ENCODE measurements at regions not wholly inside any gene's neighbourhood (a gene's known extent, or its start where the extent isn't known, plus 50 kb on each side); places are given as distances from the start of the nearest gene placed in this dataset.
A peak's percentile ranks its signal among the peaks of the same experiment; 100 is the strongest.

DNA sequence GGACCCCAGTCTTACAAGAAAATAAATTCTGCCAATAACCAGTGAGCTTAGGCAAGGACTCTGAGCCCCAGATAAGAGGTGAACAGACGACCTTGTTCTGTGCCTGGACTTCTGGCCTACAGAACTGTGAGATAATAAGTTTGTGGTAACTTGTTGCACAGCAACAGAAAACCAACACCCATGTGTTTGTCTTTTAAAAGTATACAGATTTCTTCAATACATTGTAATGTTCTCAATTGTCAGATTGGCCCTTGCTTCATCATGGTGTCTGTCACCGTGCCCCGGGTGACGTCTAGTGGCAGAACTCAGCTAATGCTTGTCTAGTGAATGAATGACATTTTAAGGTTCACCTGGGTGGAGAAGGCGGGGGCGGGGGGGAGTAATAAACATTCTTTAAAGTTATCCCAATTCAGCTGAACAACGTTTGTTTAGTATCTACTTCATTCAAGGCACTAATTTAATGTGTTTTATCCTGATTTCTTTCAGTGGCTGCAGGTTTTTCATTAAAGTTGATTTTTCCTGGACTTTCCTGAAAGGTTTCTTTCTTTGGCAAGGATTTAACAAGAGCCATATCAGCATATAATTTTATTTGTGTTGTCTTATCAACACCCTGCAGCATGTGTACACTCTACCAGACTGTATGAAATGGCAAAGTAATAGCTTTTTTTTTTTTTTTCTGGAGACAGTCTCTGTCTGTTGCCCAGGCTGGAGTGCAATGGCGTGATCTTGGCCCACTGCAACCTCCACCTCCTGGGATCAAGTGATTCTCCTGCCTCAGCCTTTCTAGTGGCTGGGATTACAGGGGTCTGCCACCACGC, 123.8 kb upstream of the DLX2 start:
- no peak for DNase-seq (ENCODE audit: low read depth)
- in situ Hi-C loops (cut with HindIII; ENCODE audit: low pct_unique_long_range_greater_than_20kb, low sequenced_read_pairs): no loop called here

DNA sequence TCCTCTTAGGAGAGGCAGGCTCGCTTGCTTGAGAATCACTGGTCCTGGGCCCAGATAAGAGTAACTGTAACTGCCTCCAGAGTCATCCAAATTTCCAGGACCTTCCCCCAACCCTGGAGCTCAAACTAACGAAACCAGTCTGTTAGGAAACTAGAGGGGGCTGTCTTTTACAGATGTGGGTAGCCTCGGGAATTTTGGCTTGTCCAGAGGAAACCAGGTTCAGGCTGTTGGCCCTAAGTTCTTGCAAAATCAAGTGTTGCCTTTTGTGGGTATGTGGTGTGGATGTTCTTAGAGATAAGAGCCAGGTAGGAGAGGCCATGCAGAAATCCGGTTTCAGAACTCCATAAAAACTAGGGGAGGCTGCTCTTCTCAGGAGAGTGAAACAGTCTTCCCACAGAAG, 125.0 kb upstream of the DLX2 start:
- in situ Hi-C loops (cut with HindIII; ENCODE audit: low pct_unique_long_range_greater_than_20kb, low sequenced_read_pairs): no loop called here
- DNase-seq (ENCODE audit: low read depth): no peak

DNA sequence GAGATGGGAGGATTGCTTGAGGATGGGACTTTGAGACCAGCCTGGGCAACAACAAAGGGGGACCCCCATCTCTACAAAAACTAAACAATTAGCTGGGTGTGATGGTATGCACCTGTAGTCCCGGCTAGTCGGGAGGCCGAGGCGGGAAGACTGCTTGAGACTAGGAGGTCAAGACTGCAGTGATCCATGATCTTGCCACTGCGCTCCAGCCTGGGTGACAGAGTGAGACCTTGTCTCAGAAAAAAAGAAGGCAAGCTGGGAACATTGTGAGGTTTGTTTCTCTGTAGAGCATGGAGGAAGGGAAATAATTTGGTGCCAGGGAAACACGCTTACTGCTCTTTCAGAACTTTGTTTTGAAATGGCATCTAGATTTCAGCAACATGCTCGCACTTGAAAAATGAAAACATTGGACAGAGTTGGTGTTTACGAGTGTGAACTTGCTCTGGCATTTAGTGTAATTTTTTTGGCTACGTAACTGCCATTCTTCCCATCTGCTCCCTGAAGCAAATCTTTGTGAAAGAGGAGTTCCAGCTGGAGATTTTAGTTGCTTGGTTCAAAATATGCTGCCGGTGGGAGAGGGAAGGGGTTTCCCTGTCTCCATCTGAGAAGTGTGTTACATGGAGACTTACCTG, 125.6 kb upstream of the DLX2 start:
- in situ Hi-C loops (cut with HindIII; ENCODE audit: low pct_unique_long_range_greater_than_20kb, low sequenced_read_pairs): no loop called here
- DNase-seq (ENCODE audit: low read depth): no peak

DNA sequence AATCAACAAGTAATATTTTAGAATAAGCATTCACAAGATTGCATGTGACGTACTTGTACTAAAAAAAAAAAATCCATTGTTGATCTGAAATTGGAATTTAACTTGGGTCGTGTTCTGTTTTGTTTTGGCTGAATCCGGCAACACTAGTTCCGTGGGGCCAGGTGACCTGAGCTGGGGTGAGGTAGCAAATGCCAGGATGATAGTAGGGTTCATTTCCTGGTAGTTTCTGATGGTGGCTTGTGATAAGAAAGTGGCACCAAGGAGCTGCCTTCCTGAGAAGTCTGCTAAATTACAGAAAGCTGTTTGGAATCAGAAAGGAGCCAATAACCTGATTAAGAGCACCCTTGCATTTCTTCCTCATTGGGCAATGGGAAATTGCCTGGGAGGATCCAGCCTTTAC, 126.4 kb upstream of the DLX2 start:
- no peak for DNase-seq (ENCODE audit: low read depth)
- in situ Hi-C loops (cut with HindIII; ENCODE audit: low pct_unique_long_range_greater_than_20kb, low sequenced_read_pairs): no loop called here

DNA sequence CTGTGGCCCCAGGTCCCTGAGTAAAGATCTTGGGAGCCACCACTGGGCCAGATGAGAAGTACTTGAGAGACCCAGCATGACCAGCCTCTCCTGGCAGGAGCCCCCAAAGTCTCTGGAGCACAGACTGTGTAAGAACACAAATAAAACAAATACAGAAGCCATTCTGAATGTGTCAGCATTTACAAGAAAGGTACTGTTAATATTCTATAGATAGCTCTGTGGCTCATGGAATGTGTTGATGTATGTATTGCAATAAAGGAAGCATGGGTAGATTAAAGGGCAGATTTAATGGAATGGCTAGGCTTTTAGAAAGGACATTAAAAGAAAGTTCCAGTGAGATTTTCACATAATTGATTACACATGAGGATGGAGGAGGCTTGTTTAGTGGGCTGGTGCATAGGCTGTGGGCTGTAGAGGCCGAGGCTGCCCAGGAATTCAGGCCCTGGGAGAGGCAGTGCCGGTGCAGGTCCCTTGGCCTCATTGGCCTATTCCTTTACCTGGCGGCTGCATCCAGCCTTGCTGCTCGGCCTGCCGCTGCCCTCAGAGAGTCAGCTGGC, 127.7 kb upstream of the DLX2 start:
- in situ Hi-C loops (cut with HindIII; ENCODE audit: low pct_unique_long_range_greater_than_20kb, low sequenced_read_pairs): no loop called here
- DNase-seq (ENCODE audit: low read depth): no peak

DNA sequence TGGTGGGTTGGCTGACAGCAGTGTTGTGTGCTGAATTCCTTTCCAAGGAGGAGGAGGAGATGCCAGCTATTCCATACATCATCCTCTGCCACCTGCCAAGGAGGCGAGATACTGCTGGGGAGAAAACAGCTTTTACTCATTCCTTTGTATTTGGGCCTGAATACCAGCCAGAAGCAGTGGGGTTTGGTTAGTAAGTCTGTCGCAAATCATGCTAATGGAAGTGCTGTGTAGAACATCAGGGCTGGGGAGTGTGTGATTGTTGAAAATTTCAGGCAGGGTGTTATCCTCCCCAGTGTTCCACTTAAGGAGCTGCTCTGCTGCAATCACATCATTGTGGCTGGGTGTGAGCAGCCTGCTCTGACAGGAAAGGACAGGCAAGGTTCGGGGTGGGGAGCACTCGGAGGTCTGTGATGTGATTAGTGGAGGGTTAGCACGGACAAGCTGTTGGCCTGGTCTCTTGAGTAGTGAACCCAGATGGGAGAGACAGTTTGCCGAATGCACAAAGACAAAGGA, 128.2 kb upstream of the DLX2 start:
- in situ Hi-C loops (cut with HindIII; ENCODE audit: low pct_unique_long_range_greater_than_20kb, low sequenced_read_pairs): no loop called here
- no peak for DNase-seq (ENCODE audit: low read depth)

DNA sequence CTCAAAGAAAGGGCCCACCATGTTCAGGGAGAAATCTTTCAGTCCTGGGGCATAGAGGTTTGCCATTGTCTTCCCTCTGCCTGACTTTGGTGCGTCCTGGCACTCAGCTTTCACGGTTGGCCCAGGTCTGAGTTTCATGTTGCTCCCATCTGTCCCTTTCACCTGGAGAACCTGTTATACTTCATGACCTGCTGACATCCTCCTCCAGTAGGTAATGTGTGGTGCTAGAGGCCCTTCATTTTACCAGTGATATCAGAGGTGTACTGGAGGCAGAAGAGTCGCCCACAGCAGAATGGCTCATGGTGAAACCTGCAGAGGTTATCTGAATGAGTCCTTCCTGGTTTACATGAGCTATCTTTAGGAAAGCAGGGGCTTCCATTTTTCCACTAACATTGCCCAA, 128.8 kb upstream of the DLX2 start:
- no peak for DNase-seq (ENCODE audit: low read depth)
- in situ Hi-C loops (cut with HindIII; ENCODE audit: low pct_unique_long_range_greater_than_20kb, low sequenced_read_pairs): no loop called here

DNA sequence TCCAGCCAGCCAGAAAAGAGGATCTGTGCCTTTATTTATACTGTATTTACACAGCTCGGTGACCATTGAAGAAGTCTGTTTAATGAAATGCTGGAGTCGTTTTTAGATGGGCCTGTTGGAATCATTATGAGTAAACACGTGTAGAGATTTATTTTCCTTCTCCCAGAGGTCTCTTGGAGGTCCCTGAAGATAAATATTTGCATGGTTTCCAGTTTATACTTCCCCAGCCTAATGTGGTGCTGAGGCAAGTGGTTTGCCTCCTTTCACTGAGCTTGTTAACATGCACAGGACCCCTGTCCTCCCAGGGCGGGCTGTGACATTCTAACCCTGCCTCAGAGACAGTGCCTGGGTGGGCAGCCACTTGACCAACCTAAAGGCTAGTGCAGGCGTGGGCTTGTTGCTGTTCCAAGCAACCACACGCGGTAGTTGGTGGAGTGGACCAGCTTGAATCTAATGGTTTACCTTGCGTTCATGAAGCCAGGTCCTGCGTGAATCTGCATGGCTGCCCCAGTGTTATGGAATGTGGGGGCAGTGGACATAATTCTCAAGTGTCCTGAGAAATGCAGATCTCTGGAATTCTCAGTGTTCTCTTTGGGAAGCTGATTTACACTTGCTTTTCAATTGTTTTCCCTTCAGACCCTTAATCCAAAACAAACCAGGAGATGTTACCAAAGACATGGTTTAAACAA, 130.2 kb upstream of the DLX2 start:
- DNase-seq (ENCODE audit: low read depth): no peak
- in situ Hi-C loops (cut with HindIII; ENCODE audit: low pct_unique_long_range_greater_than_20kb, low sequenced_read_pairs): no loop called here

DNA sequence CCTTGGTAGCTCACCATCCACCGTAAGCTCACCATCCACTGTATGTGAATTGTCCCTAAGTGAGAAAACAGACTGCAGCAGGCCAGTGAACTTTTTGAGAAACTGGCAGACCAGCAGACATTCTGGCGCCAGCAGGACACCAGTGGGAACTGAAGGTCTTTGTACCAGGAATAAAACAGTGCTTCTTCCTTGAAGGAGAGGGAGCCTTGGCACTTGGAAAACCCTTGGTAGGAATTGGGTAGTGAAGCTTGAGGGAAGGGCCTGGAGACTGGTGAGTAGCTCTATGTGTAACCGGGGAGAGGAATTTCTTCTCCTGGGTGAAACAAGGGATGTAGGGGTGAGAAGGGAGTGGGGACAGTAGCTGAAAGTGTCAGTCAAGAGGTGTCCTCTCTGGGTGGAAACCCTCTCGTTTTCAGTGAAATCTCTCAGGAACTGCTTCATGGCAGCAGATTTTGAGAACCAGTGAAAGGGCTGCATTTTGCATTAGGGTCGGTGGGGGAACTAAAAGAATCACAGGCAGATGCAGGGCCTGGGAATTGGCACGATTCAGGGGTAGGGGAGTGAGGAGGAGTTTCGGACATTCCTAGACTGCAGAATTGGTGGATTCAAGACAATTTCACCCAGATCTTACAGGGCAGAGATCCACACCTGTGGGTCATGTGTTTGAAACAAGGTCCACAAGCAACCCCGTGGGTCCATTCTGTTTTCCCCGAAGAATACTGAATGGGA, 131.5 kb upstream of the DLX2 start:
- in situ Hi-C loops (cut with HindIII; ENCODE audit: low pct_unique_long_range_greater_than_20kb, low sequenced_read_pairs): no loop called here
- DNase-seq (ENCODE audit: low read depth): no peak

DNA sequence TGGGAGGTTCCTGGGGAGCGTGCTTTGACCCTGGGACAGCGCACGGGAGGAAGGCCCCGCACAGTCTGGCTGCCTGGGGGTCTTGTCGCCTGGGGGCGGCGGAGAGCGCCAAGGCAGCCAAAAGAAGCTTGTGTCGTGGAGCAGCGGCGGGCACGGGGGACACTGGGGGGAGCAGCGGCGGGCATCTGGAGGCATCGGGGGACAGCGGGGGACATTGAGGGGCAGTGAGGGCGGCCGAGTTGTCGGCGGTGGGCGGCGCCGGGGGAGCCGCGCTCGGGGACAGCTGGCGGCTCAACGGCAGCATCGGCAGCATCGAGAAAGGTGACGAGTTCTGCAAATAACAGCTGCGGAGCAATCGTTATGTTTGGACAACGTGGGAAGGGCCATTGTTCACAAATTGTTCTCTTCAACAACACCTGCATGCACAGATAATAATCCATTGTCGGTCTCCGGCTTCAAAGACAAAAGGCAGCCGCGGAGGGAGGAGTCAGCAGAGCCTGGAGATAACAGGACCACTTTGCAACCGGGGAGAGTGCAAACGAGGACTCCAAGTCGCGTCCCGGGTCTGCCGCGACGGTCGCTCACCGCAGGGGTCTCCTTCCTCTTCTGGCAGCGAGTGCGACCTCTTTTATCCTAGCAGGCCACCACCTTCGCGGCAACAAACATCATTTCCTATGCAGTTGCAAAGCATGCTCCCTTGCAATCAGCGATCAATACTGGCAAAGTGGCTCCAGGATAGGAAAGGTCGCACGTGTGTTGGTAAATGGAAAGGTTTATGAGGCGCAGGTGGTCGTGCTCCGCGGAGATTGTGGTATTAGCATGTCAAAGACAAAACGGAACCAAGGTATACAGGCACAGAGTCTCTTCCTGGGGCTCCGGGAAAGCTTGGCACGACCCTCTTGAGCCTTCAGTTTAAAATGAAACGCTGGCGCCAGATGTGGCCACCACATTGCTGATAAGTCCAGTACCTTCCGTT, 132.3 kb upstream of the DLX2 start:
- no peak for DNase-seq (ENCODE audit: low read depth)
- in situ Hi-C loops (cut with HindIII; ENCODE audit: low pct_unique_long_range_greater_than_20kb, low sequenced_read_pairs): no loop called here

DNA sequence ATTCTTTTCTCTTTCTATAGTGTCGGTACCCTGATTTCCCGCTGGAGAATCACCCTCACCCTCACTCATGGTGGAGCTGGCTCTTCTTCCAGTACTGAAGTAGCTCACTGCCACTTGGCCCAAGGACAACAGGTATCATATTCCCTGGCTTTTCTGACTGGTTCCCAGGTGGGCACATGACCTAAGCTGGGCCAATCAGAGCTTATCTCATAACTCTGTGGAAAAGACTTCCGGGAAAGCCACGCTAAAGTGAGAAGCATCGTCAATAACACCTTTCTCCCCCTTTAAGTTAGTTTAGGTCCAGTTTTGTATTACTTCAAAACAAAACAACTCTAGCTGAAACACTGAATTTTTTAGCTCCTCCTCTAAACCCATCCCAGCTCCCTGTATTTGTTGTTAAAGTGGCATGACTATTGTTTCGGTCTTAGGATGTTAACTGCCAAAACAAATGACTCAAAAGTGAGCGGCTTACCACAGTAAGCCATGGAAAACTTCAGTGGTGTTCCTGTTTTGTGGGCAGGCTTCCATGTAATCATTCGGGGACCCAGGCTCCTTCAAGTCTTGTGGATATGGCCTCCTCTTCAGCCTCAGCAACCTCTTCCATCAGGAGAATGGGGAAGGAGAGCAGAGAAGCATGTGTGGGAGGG, 137.4 kb upstream of the DLX2 start:
- no peak for DNase-seq (ENCODE audit: low read depth)
- in situ Hi-C loops (cut with HindIII; ENCODE audit: low pct_unique_long_range_greater_than_20kb, low sequenced_read_pairs): no loop called here

DNA sequence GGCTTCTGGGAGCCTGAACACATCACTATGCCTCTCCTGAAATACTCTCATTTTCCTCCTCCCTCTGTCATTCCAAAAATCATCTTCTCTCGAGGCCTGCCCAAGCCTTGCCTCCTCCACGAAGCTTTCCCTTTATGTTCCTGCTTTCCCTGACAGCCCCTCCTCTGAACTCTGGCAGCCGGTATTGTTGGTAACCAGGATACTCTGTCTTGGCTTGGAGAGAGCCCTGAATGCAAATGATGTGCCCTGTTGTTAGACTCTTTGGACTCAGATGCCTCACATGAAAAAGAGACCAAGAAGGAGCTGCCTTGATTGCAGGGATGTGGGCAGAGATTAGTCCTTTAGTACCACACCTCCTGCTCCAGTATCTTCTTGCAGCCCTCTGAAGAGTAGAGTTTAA, 138.5 kb upstream of the DLX2 start:
- no peak for DNase-seq (ENCODE audit: low read depth)
- in situ Hi-C loops (cut with HindIII; ENCODE audit: low pct_unique_long_range_greater_than_20kb, low sequenced_read_pairs): no loop called here

DNA sequence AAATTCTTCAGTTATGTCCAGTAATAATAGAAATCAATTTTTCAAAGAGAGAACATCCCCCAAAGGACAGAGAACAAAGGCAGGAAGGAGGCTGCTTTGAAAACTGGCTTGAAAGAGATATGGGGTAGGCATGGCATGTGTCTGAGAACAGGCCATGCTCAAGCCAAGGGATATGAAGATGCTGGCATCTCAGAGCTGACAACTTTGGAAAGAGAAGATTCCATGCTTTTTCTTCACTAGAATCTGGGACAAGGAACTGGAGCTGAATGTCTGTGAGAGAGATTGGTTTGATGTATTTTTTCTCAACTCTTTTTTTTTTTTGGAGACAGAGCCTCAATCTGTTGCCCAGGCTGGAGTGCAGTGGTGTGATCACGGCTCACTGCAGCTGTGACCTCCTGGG, 139.8 kb upstream of the DLX2 start:
- in situ Hi-C loops (cut with HindIII; ENCODE audit: low pct_unique_long_range_greater_than_20kb, low sequenced_read_pairs): no loop called here
- no peak for DNase-seq (ENCODE audit: low read depth)

DNA sequence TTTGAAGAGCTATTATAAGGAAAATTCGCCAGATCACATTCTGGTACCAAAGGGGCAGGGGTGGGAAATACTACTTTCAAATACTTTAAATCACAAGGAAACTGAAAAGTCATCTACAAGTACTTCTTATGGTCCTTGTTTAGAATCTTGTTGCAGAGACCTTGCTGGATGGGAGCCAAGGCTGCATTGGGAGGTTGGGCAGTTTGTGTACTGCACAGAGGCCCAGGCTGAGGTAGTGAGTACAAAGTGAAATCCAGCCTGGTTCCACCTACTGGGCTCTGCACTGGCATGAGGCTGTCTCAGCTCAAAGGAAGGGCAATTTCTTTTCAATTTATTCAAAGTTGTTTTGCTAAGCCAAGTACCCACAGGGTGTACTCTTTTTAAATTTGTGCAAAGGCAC, 140.3 kb upstream of the DLX2 start:
- no peak for DNase-seq (ENCODE audit: low read depth)
- in situ Hi-C loops (cut with HindIII; ENCODE audit: low pct_unique_long_range_greater_than_20kb, low sequenced_read_pairs): no loop called here

DNA sequence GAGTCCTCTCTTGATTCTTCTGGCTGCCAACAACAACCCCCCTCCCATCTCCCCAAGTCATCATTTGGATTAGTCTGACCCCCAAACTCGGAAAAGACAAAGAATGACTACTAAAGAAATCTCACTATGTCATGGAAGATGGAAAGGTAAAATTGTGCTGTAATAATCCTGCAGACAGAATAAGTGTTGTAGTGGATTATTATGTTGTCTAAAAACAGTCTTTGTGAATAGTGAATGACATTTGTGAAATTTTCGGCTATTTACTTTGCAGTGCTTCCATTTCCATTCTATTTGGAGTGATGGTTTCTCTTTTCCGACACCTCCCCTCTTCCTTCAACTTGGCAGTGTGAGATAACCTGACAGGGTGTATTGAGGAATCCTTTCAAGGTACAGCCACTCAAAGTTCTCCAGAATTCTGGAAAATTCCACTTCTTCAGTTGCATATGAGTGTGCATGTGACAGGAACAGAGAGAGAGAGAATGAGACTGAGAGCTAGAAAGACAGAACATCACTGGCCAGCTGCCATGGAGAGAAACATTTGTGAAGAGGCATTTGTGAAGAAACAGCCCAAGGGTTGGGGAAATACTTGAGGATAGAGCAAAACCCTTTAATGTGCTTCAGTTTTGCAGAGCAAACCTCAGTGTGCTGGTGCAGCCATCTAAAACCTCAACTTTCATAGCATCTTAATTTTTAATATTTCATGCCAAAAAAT, 141.9 kb upstream of the DLX2 start:
- DNase-seq (ENCODE audit: low read depth): no peak
- in situ Hi-C loops (cut with HindIII; ENCODE audit: low pct_unique_long_range_greater_than_20kb, low sequenced_read_pairs): no loop called here

DNA sequence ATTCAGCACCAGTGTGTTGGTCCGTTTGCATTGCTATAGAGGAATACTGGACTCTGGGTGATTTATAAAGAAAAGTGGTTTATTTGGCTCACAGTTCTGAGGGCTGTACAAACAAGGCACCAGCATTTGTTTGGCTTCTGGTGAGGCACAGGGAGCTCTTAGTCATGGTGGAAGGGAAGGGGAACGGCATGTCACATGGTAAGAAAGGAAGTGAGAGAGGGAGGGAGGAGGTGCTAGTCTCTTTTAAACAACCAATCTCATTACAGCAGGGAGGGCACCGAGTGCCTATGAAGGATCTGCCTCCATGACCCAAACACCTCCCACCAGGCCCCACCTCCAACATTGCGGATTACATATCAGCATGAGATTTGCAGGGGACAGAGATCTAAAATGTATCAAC, 143.9 kb upstream of the DLX2 start:
- in situ Hi-C loops (cut with HindIII; ENCODE audit: low pct_unique_long_range_greater_than_20kb, low sequenced_read_pairs): no loop called here

More for the DNA sequence above, 143.9 kb upstream of the DLX2 start:
- peak; percentile 42 for DNase-seq (ENCODE audit: low read depth)

All from Caki2 (cell line).